Sigmoid colon (tissue), 6 donors: ENCODE measurements at regions not wholly inside any gene's neighbourhood (a gene's known extent, or its start where the extent isn't known, plus 50 kb on each side); places are given as distances from the start of the nearest gene placed in this dataset.

ENCODE experiments used
- DNase-seq: peaks from one replicate; pipeline ENCODE4 v3.0.0-alpha.2; 2019
- H3K27ac ChIP-seq, 4 donors: fragments of 200-600 bp; sonication (generic); one replicate each; pipeline ENCODE4 v1.5.1; 2016 to 2019; ENCODE audit warnings: mild to moderate bottlenecking in 1 of 4
- H3K27me3 ChIP-seq, 3 donors: fragments of 200-600 bp; sonication (generic); one replicate each; pipeline ENCODE4 v1.5.1; 2019; ENCODE audit warnings: mild to moderate bottlenecking in 1 of 3
- H3K36me3 ChIP-seq, 4 donors: fragments of 200-600 bp; sonication (generic); one replicate each; pipeline ENCODE4 v1.5.1; 2016 to 2019
- H3K4me1 ChIP-seq, 4 donors: fragments of 200-600 bp; sonication (generic); one replicate each; pipeline ENCODE4 v1.5.1; 2017 to 2019
- H3K4me3 ChIP-seq, 4 donors: fragments of 200-600 bp; sonication (generic); one replicate each; pipeline ENCODE4 v1.5.1; 2017 to 2019; ENCODE audit warnings: mild to moderate bottlenecking in 2 of 4, moderate library complexity in 1 of 4
- H3K9me3 ChIP-seq, 4 donors: fragments of 200-600 bp in 3 of 4; sonication (generic) in 3 of 4; one replicate each; pipeline versions ENCODE4 v1.5.1 to v1.6.1; 2013 to 2019
- CTCF ChIP-seq, 4 experiments: fragments of 450-650 bp in 3 of 4; fragments of 200-600 bp in 1 of 4; IDR thresholded peaks; one replicate each; pipeline ENCODE4 v1.5.1; 2016 to 2019; ENCODE audit warnings: antibody characterized with exemption in 4 of 4, mild to moderate bottlenecking in 3 of 4, moderate library complexity in 2 of 4
- EP300 ChIP-seq, 4 donors: sonication (generic); formaldehyde crosslinking; IDR thresholded peaks; one replicate each; pipeline ENCODE4 v1.6.1; 2017; ENCODE audit warnings: antibody characterized with exemption in 4 of 4
- POLR2A ChIP-seq, 2 donors: fragments of 450-650 bp; IDR thresholded peaks; one replicate each; pipeline ENCODE4 v1.6.1; 2016; ENCODE audit warnings: antibody characterized with exemption in 2 of 2, mild to moderate bottlenecking in 2 of 2, moderate library complexity in 2 of 2
- POLR2AphosphoS5 ChIP-seq, 4 donors: sonication (generic); formaldehyde crosslinking; IDR thresholded peaks; one replicate each; pipeline ENCODE4 v1.6.1; 2017; ENCODE audit warnings: antibody characterized with exemption in 4 of 4
- WGBS, 2 donors: extraction: QIAGEN DNeasy Blood & Tissue Kit; methylation state at CpG; one replicate each; pipeline ENCODE4 v1.1.7; 2013; 5-methylcytosine and 5-hydroxymethylcytosine counted together
- intact Hi-C: fragments of 100-400 bp; cut with DNase I; formaldehyde crosslinking; loops from one replicate; pipeline ENCODE4 v1.15.1; 2023
- donor health status: healthy with polysubstance abuse.
- donor health status: healthy.

DNA sequence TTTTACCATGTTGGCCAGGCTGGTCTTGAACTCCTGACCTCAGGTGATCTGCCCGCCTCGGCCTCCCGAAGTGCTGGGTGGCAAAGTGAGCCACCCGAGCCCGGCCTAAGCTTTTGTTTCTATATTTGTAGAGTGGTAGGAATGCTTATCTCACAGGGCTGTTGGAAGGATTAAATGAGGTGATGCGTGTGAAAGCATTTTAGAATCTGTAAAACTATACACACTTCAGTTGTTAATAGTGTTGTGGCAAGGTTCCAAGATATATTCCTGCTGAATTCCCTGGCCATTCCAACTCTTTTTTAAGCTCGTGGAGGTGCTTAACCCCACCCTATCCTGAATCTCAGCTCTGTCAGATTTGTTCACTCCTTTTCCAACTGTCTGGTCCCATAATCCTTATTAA lies 89.9 kb upstream of the AKIRIN2 start:
- Histone ChIP-seq H3K4me1 (peaks cover 0 to 5% (median 0%) of the 10 kb centered on the region in 4 donors), H3K36me3 (no peaks in the 10 kb centered on the region), H3K9me3 (no peaks in the 10 kb centered on the region), H3K27ac (no peak overlapping the region), H3K27me3 (no peaks in the 10 kb centered on the region), H3K4me3 (no peak overlapping the region)
- intact Hi-C loops, result no loop called here
- no peak for TF ChIP-seq CTCF (IDR thresholded peaks at IDR 0.05)
- no peak for TF ChIP-seq POLR2AphosphoS5 (IDR thresholded peaks at IDR 0.05)
- TF ChIP-seq POLR2A (IDR thresholded peaks at IDR 0.05), result no peak
- no peak for TF ChIP-seq EP300 (IDR thresholded peaks at IDR 0.05)
- DNase-seq, result no peak
- WGBS, 2 donors, result 83 to 85% methylated on average over 7 of the region's 7 CpGs

- Histone ChIP-seq H3K4me3 (no peak overlapping the region), H3K27ac (no peak overlapping the region), H3K27me3 (no peaks in the 10 kb centered on the region), H3K9me3 (no peaks in the 10 kb centered on the region), H3K4me1 (peaks cover 0 to 2% (median 0%) of the 10 kb centered on the region in 4 donors), H3K36me3 (no peaks in the 10 kb centered on the region)
- TF ChIP-seq POLR2AphosphoS5 (IDR thresholded peaks at IDR 0.05) (no peak), POLR2A (IDR thresholded peaks at IDR 0.05) (no peak), CTCF (IDR thresholded peaks at IDR 0.05) (no peak), EP300 (IDR thresholded peaks at IDR 0.05) (no peak)
- DNase-seq, result no peak
- 84 to 88% methylated on average over 6 of the region's 6 CpGs for WGBS, 2 donors
- intact Hi-C loops, result no loop called here
Observed at GRCh38 chr6:87791485-87791884, 89.5 kb upstream of the AKIRIN2 start.

DNA sequence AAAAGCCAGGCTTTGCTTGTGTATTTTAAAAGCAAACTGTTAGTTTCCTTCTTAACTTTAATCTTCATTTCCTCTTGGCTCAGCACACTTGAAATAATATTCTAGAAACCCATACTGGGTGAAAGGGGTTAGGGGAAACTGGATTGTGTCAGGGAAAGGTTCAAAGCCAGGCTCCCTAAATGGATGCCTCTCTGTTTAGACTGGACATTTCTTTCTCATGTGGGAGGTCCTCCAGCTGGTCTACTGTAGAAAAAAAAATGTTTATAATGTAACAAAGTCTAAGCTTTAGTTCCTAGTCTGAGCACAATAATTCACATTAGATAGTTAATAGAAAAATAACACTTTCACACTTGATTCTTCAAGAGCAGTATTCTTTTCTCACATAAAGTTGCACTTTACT lies 89.0 kb upstream of the AKIRIN2 start:
- no peaks in the 10 kb centered on the region for H3K27me3 ChIP-seq
- TF ChIP-seq EP300 (IDR thresholded peaks at IDR 0.05) (no peak), POLR2A (IDR thresholded peaks at IDR 0.05) (no peak), CTCF (IDR thresholded peaks at IDR 0.05) (no peak), POLR2AphosphoS5 (IDR thresholded peaks at IDR 0.05) (no peak)
- H3K27ac ChIP-seq, result no peak overlapping the region
- DNase-seq, result no peak
- H3K4me1 ChIP-seq, result no peaks in the 10 kb centered on the region
- no peaks in the 10 kb centered on the region for H3K9me3 ChIP-seq
- intact Hi-C loops, result no loop called here
- no peaks in the 10 kb centered on the region for H3K36me3 ChIP-seq
- H3K4me3 ChIP-seq, result no peak overlapping the region

- WGBS, 2 donors, result 84 to 86% methylated on average over 3 of the region's 3 CpGs
Observed at GRCh38 chr6:87789900-87790290, 87.9 kb upstream of the AKIRIN2 start.

More at GRCh38 chr6:87789900-87790290, 87.9 kb upstream of the AKIRIN2 start:
- H3K4me1 ChIP-seq, result no peaks in the 10 kb centered on the region
- no peak for DNase-seq
- no peaks in the 10 kb centered on the region for H3K36me3 ChIP-seq
- H3K27ac ChIP-seq, result no peak overlapping the region
- TF ChIP-seq CTCF (IDR thresholded peaks at IDR 0.05) (no peak), EP300 (IDR thresholded peaks at IDR 0.05) (no peak), POLR2AphosphoS5 (IDR thresholded peaks at IDR 0.05) (no peak), POLR2A (IDR thresholded peaks at IDR 0.05) (no peak)
- H3K9me3 ChIP-seq, result no peaks in the 10 kb centered on the region
- intact Hi-C loops, result no loop called here
- H3K4me3 ChIP-seq, result no peak overlapping the region
- no peaks in the 10 kb centered on the region for H3K27me3 ChIP-seq
